PC-9 (cell line): ENCODE measurements at regions not wholly inside any gene's neighbourhood (a gene's known extent, or its start where the extent isn't known, plus 50 kb on each side); places are given as distances from the start of the nearest gene placed in this dataset.
"Not testable (repeated sequence)": the region's sequence is repeated elsewhere in the genome, so short reads cannot be mapped to it uniquely, and the experiment has no call there.

Source experiments
- CTCF ChIP-seq: fragments of 200-600 bp; sonication (generic); conservative IDR thresholded peaks from 2 replicates; pipeline ENCODE4 v1.6.1; 2017; ENCODE audit warnings: mixed run types, antibody characterized with exemption, mild to moderate bottlenecking, moderate library complexity
- EZH2 ChIP-seq: fragments of 200-600 bp; sonication (generic); IDR thresholded peaks from 2 replicates; pipeline ENCODE4 v1.8.0; 2017; ENCODE audit warnings: antibody characterized with exemption, low read depth

GRCh38 chrX:55883541-55883940 lies 166.0 kb downstream of the RRAGB start:
- not testable (repeated sequence) for TF ChIP-seq CTCF, EZH2
